Kasumi-1 (cell line): ENCODE measurements at regions not wholly inside any gene's neighbourhood (a gene's known extent, or its start where the extent isn't known, plus 50 kb on each side); places are given as distances from the start of the nearest gene placed in this dataset.
"Not testable (repeated sequence)": the region's sequence is repeated elsewhere in the genome, so short reads cannot be mapped to it uniquely, and the experiment has no call there.

ENCODE experiments used
- DNase-seq, 2 experiments: peaks; one replicate each; lab custom pipeline; 2025; lab: John Stamatoyannopoulos, UW

DNA sequence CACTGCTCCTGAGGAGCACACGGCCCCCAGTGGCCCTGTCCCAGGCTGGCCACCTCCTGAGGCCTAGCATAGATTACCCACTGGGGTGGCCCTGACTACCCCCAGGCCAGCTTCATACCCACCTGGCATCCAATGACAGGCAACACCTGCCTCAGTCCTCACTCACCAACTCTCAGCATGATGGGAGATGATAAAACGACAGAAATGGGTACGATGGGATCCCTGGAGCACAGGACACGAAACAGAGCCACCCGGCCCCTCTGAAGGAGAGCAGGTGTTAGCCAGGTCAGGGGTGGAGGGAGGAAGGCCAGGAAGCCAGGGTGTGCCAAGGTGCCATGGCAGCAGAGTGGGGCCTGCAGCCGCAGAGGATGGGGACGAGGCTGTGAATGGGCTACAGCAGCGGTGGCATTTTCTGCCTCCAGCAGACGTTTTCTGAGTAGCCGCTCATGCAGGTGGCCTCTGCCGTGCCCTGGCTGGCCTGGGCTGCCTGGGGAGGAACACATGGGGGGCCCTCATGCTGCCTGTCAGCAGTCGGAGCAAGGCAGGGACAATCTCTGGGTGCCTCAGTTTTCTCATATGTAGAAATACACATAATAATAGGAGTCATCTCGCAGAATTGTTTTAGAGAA lies 50.2 kb upstream of the FGF3 start:
- DNase-seq, result no peak

DNA sequence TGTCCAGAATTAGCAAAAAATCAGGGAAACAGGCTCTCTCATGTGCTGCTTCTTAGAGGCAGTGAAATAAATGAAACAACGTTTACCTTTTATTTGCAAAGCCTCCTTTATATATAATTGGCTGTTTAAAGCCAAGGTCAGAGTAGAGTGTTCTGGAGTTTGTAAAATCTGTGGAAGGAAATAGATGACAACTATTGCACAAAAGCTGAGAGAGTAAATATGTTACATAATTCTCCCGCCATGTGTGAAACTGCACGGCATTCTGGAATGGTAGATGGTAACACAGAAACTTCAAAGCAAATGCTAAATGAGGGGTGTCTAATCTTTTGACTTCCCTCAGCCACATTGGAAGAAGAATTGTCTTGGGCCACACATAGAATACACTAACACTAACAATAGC lies 51.5 kb upstream of the FGF3 start:
- no peak for DNase-seq

DNA sequence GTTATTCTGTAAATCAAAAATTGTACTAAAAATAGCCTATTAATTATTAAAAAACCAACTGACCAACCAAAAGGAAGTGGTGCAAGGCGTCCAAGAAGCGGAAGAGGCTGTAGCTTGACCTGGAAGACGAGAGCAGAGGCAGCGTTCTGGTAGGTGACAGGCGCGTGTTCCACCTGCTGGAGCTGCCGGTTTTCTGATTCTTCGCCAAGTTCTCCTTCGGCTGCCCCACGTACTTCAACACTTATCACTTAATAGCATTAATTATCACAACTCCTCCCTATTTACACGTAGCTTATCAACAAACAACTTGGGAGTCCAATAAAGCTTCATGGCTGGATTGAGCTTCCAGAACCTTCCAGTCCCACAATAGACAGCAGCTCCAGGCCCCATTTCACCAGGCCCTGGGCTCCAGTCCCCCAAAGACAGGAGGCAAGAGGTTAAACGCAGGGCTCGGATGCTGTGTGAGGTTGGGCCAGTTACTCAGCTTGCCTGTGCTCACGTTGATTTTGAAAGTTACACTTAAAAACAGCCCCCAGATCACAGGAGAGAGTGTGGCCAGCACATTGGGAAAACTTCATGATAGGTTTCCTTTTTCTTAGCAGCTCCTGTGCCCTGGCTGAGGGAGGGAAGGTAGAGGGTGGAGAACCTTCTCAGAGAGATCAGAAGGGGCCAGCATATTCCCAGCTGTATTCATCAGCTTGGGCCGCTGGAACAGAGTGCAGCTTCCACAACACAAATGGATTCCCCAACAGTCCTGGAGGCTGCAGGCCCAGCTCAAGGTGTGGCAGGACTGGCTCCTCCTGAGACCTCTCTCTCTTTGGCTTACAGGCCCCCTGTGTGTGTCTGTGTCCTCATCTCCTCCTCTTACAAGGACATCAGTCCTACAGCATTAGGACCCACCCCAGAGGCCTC lies 54.2 kb upstream of the FGF3 start:
- no peak for DNase-seq

DNA sequence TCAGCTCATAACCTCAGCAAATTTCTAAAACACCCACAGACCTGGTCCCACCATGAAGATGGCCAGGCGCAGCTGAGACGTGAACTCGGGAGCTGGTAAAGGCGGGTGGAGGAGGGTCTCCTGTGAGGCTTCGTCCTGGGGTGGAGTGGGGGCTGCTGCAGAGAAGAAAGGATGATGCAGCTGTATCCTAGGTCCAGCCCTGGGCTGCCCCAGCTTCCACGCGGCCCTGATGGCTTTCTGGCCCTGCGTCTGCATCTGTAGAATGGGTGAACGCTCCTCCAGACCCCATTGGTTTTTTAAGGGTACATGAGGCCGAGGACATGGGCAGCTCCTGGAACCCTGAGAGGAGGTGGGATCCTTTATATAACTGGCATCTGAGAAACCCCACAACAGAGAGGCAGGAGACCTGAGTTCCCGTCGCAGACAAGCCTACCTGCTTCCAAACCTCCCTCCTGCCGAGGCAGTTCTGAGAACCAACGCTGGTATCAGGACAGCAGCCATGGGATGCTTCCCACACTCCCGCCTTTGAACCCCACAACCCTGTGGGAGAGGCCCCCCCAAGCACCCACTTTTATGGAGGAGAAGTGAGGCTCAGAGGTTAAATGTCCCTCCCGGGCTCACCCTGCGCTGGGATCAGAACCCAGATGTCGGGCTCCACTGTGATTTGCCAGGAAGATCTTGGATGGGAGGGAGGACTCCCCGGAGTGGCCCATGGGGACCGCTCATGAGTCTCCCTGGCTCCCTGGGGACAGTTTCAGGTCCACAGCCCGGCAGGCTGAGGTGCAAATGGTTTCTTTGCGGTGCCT lies 55.2 kb upstream of the FGF3 start:
- DNase-seq, result no peak

DNA sequence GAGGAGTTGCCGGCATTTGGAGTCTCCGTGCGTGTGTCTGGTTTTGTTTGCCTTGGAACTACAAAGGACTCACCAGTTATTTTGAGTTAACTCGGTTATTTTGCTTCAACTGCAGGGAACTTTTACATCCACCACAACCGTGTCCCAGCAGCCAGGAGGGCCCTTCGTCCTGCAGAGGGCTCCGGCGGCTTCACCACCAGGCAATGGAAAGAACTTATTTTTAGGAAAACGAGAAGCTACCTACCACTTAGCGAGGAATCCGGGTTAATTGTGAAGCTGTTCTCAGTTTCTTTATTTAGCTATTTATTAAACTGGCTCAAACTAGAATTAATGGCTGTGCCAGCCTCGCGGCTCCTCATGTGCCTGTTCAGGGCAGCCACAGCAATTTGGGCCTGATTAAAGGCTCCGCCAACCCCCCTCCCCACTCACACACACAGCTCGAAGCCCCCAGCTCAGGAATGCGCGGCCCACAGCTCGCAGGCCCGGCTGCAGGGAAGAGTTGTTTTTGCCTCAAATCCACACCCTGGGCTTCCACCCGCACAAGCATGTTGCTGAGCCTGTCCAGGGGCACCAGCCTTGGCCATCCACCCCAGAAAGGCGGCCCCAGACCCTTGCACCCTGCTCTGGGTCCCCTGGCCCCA lies 55.9 kb upstream of the FGF3 start:
- DNase-seq, result no peak

DNA sequence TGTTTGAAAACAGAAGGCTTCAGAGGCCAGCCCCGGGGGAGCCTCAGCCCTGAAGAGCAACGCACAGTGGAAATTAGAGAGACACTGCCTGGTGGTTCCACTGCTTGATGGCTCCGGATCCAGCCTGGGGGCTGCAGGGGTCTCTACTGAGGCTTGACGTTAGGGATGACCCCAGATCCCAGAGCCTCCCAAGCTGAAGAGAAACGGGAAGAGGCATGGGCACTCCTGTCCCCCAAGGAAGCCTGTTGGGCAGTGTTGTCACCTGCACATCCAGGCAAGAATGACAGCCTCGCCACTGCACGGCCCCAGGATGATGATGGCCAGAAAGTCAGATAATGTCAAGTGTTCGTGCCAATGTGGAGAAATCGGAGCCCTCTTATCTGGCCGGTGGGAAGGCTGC lies 56.8 kb upstream of the FGF3 start:
- no peak for DNase-seq

DNA sequence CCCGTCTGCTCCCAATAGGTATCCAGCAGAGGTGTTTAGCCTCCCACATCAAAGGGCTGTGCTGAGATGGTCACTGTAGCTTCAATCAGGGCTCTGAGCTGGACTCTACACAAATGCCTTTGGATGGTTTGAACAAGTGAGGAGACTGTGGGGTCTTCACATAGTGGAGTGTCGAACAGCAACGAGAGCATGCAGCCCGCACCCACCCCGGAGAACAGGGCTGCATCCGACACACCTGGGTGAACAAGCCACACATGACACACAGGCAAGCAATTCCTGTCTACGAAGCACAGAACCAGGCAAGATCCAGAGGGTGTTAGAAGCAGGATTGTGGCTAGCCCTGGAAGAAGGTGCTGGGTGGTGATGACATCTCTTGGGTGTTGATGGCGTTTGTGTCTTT lies 58.0 kb upstream of the FGF3 start:
- DNase-seq, result no peak

DNA sequence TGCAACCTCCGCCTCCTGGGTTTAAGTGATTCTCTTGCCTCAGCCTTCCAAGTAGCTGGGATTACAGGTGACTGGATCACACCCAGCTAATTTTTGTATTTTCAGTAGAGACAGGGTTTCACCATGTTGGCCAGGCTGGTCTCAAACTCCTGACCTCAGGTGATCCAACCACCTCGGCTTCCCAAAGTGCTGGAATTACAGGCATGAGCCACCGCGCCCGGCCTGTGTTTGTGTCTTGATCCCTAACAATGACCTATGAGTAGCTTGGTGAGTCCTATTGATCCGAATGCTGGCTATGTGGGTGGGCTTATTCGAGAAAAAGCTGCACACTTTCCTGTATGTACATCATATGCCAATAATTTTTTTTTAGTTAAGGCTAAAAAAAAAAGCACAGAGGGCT lies 58.5 kb upstream of the FGF3 start:
- DNase-seq, result not testable (repeated sequence)

DNA sequence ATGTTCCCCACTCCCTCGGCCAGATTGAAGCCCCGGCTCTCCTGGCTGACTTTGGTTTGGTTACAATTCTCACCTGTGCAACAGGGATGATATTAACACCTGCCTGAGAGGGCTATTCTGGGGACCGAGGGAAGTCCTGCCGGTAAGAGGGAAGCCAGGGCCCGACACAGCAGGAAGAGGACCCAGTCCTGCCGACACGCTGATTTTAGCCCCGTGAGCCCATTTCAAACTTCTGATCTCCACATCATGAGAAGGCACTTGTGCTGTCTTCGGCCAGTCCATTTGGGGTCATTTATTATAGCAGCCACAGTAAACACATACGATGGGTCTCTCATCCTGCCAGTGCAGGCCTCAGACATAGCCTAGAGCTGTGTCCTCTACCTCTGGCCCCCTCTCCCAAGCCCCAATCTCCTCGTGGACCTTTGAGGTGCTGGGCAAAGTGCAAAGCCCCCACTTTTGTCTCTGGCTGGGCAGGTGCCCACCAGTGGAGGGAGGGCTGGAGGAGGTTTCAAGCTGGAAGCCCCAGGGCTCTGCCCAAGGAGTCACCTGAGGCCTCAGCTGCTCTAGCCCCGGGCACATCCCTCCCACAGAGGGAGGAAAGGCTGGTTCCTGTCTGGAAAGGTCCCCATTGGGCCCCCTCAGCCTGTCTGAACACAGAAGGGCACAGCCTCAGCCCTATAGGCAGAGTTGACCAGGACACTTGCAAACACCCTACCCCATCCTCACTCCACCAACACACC lies 59.1 kb upstream of the FGF3 start:
- no peak for DNase-seq

DNA sequence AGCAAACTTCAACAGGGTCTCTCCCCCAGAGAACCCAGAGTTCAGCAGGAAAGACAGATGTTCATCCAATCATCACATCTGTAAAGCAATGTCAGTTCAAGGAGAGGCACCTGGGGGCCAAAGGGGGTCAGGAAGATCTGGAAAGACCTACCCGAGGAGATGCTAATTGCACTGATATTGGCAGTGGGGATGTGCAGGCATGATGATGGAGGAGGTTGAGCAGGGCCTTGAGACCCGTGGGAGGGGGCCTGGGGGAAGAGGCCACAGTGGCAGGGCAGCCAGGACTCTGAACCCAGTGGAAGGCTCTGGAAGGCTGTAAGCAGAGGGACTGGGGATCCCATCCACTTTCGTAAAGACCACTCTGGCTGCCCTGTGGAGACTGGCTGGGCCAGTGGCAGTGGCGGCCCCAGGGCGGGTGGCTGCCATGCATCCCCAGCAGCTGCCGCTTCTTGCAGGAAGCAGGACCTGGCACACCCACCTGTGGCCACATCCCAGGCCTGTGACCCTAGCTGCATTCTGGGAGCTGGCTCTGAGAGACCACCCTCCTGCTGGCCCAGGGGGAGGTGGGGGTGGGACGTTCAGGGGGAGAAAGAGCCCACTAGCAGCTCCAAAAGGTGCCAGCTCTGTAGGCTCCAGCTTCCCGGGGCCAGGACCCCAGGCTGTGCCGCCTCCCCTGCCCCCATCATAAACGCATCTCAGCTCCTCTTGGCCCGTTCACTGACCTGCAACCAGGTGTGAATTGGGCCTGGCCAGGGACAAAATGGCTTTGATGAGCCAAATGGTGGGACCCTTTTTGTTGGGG lies 59.9 kb upstream of the FGF3 start:
- DNase-seq, result no peak

DNA sequence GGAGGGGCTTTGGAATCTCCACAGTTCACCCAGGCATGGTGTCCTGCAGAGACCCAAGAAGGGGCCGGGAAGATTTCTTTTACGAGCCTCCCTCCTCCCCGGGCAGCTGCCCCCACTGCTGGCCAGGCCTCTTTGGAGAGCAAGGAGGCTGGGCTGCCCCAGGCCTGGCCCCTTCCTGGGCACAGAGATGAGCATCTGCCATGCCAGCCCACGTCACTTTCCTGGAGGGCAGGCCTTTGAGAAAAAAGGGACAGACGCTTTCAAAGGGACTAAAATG lies 60.5 kb upstream of the FGF3 start:
- no peak for DNase-seq

DNA sequence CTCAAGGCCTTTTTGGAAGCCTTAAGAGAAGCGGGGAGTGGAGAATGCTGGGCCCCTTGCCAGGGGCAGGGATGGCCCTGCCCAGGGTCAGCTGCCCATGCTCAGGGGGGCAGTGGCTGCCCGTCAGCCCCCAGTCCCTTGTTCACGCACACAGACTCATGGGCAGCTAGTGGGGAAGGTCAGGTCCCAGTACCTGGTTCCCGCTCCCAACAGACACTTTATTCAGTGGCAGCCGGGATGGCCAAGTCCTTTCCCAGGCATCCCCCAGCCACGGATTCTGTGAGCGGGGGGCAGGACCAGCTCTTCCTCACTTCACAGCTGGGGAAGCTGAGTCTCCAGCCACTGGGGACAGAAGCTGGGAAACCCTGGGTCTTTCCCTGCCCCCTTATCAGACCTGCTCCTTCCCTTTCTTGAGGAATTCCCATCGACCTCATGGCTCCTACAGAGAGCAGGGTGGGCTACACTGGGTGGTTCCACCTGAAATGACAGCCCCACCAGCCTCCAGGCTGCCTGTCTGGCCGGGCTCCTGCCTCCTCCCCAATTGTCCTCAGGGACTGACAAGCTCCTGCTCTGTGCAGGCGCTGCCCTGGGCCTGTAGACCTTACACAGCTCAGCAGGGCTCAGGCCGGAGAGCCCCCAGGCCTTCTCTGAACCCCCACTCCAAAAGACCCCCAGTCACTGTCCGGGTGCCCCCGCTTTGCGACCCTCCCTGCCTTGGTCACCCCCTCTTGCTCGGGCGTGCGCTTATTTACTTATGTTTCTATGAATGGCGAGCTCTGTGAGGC lies 61.0 kb upstream of the FGF3 start:
- DNase-seq, result no peak

DNA sequence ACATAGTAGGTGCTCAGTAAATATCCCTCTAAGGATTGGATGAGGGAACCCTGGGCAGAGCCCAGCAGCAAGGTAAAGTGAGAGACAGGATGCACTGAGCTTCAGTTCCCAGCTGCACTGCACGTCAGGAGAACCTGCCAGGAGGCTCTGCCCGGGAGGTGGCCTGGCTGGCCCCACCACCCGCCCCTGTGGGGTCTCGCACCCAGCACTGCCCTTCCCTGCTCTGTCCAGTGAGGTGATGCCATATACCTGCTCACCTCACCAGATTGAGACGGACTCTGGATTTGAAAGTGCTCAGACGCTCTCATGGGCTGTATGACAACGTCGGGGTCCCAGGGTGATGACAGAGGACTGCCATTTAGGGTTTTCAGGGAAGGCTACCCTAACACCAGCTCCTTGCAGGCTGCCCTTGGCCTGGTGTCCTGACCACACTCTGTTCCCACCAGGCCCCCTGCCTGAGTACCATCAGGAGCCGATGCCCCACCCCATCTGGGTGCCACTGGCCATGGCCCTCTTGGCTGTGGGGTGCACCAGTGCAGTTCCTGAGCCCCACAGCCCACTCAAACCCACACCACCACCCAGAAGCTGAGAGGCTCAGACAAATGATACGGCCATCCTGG lies 61.7 kb upstream of the FGF3 start:
- no peak for DNase-seq

DNA sequence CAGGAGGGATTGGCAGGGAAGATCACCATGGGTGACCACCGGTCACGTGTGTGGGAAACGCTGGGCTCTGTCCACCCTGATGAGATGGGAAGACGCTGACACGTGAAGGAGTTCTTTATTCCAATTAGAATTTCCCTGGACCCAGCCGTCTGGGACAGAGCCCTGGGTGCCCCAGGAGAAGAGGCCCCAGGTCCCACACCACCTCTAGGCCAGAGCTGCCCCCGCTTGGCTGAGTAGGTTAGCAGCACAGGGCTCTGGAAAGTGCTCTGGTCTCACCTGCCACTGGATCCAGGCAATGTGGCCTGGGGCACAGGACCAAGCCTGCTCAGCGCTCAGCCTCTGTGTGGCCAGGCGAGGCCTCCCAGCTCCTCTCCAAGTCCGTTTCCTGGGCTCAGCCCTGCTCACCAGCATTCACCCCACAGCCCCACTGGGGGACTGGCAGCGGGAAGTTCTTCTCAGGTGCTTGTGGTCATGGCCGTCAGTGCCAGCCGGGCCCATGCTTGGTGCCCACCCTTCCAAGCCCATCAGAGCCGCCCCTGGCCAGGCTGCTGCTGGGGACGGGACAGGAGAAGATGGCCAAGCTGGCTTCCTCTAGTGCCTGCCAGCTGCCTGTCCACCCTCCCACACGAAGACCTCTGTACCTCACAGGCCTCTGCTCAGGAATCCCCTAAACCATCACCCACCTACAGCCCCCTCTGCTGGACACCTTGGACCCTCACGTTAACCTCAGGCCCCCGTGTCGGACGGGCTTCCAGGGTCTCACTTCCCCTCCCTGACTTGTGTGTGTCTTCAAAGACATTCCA lies 62.5 kb upstream of the FGF3 start:
- DNase-seq, result no peak

DNA sequence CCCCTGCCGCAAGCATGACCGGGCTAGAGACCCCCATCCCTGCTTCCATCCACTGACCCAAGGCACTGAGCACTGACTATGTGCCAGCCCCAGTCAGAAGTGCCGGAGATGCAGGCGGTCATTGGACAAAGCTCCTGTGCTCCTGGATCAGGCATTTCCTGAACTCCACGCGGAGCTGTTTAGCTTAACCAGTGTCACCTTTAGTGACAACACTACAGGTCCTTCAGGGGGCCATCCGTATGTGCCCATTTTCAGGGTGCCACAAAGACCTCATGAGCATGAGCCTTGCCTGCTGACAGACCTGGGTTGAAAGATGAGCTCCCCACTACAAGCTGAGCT lies 63.0 kb upstream of the FGF3 start:
- no peak for DNase-seq

DNA sequence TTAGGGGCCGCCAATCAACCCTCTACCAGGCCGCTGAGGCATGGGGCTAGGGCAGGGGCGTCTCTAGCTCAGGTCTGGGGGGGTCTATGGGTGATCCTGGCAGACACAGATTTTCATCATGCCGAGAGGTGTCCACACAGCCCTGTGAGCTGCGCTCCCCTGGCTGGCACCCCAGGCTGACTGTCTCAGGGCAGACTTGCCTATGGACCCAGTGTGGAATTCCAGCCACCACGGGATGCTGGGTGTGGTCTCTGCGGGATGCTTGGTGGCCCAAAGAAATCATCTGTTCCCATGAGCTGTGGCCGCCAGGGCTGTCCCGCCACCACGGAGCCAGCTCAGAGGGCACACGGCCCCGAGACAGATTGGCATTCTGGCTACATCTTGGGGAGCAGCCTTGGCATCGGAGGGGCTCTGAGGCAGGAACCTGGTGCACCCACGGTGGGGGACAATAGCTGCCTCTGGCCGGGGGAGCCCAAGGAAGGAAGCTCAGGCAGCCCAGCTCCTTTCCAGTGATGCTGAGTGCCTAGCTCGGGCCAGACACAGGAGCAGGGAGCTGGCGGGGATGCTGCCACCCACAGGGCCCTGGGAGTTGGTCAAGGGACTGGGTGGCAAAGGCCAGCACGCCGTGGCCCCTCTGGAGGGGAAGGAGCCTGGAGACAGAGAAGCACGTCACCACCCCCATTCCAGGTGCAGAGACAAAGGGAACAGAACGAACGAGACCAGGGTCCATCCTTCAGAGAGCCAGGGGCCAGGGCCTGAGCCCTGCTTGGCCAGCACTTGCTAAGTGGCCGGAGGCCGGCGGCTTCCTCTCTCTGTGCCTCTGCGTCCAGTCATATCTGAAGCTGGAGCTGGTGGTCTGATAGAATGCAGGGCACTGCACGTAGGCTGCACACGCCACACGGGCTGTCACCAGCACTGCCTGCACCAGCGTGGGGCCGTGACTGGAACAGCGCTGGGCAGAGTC lies 64.4 kb upstream of the FGF3 start:
- no peak for DNase-seq

DNA sequence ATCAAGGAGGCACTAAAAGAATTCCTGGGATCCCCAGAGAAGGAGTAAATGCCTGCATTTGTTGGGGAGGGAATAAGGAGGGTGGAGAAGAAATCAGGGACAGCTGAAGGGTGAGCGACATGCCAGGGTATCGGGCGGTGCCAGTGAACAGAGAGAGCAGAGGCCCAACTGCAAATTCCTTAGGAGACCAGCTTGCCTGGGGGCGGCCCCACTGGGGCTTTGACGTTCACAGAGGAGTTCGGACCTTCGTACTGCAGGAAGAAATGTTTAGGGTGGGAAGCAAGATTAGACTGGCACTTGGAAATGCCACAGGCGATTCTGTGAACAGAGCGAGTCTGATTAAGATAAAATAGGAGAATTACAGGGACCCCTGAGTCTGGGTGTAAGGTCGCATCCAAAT lies 65.1 kb upstream of the FGF3 start:
- no peak for DNase-seq

DNA sequence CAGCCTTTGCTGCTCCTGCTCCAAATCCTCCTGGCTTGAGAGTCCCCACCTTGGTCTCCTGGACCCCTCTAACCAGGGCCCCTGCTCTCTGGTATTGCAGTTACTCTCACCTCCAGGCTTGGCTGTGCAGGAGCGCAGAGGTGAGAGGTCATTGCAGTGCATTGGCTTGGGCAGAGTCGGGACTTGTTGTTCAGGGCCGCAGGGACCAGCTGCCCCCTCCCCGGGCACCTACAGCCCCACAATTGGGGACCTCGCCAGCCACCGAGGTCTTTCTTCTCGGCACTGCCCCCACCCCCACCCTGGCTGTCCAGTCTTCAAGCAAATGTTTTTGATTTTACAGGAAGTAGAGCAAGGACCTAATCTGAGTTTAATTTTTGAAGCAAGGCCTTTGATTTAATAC lies 65.5 kb upstream of the FGF3 start:
- DNase-seq, result no peak
